Chondrocyte (in vitro differentiated cells): ENCODE measurements at regions not wholly inside any gene's neighbourhood (a gene's known extent, or its start where the extent isn't known, plus 50 kb on each side); places are given as distances from the start of the nearest gene placed in this dataset.

ENCODE experiments used
- DNase-seq: peaks from one replicate; pipeline ENCODE4 v3.0.0; 2021; ENCODE audit warnings: mixed read lengths, low spot score
- H3K27ac Mint-ChIP-seq: one replicate; pipeline ENCODE4 v1.8.0; 2021; ENCODE audit warnings: mild to moderate bottlenecking, moderate library complexity, mixed read lengths; ENCODE audit not compliant: unreplicated experiment
- H3K27me3 Mint-ChIP-seq: 2 replicates; pipeline ENCODE4 v1.8.0; 2021; ENCODE audit warnings: low read depth, mixed read lengths
- H3K36me3 Mint-ChIP-seq: 2 replicates; pipeline ENCODE4 v1.8.0; 2021; ENCODE audit warnings: low read depth, mixed read lengths
- H3K4me1 Mint-ChIP-seq: 2 replicates; pipeline ENCODE4 v1.8.0; 2021; ENCODE audit warnings: low read depth, mild to moderate bottlenecking, mixed read lengths
- H3K4me3 Mint-ChIP-seq: one replicate; pipeline ENCODE4 v1.8.0; 2021; ENCODE audit warnings: mild to moderate bottlenecking, moderate library complexity, mixed read lengths; ENCODE audit not compliant: unreplicated experiment
- H3K9me3 Mint-ChIP-seq: 2 replicates; pipeline ENCODE4 v1.8.0; 2021; ENCODE audit warnings: low read depth, mixed read lengths
- TF ChIP-seq, protein P1 (sequence below): fragments of 200-600 bp; sonication (generic); IDR thresholded peaks from 2 replicates; pipeline ENCODE4 v1.5.0; 2021; ENCODE audit warnings: antibody characterized with exemption, mild to moderate bottlenecking, moderate library complexity

DNA sequence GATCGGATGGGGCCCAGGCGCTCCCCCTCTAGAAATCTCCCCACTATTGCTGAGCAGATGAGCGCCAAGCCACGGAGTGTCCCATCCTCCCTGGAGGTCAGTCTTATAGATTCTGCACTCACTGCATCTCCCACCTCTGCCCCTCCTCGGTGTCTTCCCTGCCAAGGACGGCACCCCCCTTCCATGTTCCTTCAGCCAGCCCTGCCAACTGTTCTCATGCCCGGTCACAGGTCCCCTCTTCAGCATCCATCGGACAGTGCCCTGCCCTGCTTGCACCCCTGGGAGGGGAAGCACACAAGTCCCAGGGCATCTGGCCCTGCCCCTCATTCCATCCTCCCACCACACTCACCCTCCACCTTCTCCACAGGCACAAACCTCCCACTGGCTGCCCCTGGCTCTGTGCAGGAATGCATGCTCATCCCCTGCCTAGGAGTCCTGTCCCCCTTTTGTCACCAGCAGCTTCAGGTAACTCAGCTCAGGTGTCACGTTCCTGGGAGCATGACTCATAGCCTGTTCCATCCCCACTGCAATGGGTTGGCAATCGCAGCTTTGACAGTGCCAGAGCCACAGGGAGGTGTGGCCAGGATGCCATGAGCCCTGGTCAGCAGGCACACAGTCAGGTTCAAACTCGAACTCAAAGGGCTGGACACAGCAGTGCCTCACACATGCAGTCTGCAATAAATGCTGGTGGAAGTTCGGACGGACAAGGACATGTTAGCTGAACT, 234.7 kb upstream of the TCERG1L start:
- no peak for DNase-seq
- TF ChIP-seq, protein P1, sequence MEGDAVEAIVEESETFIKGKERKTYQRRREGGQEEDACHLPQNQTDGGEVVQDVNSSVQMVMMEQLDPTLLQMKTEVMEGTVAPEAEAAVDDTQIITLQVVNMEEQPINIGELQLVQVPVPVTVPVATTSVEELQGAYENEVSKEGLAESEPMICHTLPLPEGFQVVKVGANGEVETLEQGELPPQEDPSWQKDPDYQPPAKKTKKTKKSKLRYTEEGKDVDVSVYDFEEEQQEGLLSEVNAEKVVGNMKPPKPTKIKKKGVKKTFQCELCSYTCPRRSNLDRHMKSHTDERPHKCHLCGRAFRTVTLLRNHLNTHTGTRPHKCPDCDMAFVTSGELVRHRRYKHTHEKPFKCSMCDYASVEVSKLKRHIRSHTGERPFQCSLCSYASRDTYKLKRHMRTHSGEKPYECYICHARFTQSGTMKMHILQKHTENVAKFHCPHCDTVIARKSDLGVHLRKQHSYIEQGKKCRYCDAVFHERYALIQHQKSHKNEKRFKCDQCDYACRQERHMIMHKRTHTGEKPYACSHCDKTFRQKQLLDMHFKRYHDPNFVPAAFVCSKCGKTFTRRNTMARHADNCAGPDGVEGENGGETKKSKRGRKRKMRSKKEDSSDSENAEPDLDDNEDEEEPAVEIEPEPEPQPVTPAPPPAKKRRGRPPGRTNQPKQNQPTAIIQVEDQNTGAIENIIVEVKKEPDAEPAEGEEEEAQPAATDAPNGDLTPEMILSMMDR = no peak
- no peaks in the 10 kb centered on the region for H3K36me3 Mint-ChIP-seq
- peaks cover 4% of the 10 kb centered on the region for H3K9me3 Mint-ChIP-seq
- H3K27me3 Mint-ChIP-seq = no peaks in the 10 kb centered on the region
- no peak overlapping the region for H3K27ac Mint-ChIP-seq
- no peak overlapping the region for H3K4me3 Mint-ChIP-seq
- no peaks in the 10 kb centered on the region for H3K4me1 Mint-ChIP-seq

GRCh38 chr10:131547129-131547799, 235.7 kb upstream of the TCERG1L start:
- DNase-seq = no peak
- no peaks in the 10 kb centered on the region for H3K4me1 Mint-ChIP-seq
- H3K27me3 Mint-ChIP-seq = no peaks in the 10 kb centered on the region
- H3K27ac Mint-ChIP-seq = no peak overlapping the region
- no peaks in the 10 kb centered on the region for H3K9me3 Mint-ChIP-seq
- no peak overlapping the region for H3K4me3 Mint-ChIP-seq
- no peaks in the 10 kb centered on the region for H3K36me3 Mint-ChIP-seq
- TF ChIP-seq, protein P1 = no peak

DNA sequence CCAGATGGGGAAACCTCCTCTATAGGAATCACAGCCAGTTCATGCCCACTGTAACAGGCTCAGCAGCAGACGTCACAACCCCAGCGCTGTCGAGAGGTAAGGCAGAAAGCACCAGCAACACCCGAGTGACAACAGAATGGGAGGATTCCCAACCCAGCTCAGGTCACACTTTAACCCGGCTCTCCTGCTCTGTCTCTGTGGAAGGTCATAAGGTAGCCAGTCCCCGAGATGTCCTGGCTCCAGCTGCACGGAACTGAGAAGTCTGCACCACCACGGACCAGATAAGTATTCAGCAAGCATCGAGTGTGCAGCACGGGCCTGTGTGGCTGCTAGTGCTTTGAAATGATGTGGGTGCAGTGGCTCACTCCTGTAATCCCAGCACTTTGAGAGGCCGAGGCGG, 236.7 kb upstream of the TCERG1L start:
- H3K4me3 Mint-ChIP-seq = no peak overlapping the region
- DNase-seq = no peak
- no peak overlapping the region for H3K27ac Mint-ChIP-seq
- peaks cover 4% of the 10 kb centered on the region for H3K9me3 Mint-ChIP-seq
- H3K27me3 Mint-ChIP-seq = no peaks in the 10 kb centered on the region
- H3K36me3 Mint-ChIP-seq = no peaks in the 10 kb centered on the region
- TF ChIP-seq, protein P1 = no peak
- no peaks in the 10 kb centered on the region for H3K4me1 Mint-ChIP-seq

DNA sequence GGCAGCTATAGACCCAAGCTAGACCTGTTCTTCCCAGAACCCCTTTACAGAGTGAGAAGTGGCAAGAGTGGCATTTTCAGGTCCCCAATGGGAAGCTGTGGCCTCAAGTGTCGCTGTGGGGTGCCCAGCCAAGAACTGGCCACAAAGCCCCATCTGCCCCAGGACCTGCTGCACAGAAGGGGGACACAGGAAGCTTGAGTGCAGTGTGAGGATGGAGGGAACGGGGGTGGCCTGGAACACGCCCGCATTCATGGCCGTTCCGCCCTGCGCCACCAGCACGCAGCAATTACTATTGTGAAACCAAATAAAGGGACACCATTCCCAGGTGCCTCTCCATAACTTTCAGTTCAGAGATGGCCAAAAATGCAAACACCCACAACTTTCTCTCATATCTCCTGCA, 237.6 kb upstream of the TCERG1L start:
- Mint-ChIP-seq H3K4me3 (no peak overlapping the region), H3K4me1 (no peaks in the 10 kb centered on the region), H3K27me3 (no peaks in the 10 kb centered on the region), H3K36me3 (no peaks in the 10 kb centered on the region), H3K27ac (no peak overlapping the region), H3K9me3 (peaks cover 4% of the 10 kb centered on the region)
- TF ChIP-seq, protein P1 = no peak
- DNase-seq = no peak

- no peak overlapping the region for H3K4me3 Mint-ChIP-seq
- H3K27ac Mint-ChIP-seq = no peak overlapping the region
- H3K36me3 Mint-ChIP-seq = no peaks in the 10 kb centered on the region
- H3K4me1 Mint-ChIP-seq = no peaks in the 10 kb centered on the region
- no peak for DNase-seq
- no peaks in the 10 kb centered on the region for H3K27me3 Mint-ChIP-seq
- peaks cover 4% of the 10 kb centered on the region for H3K9me3 Mint-ChIP-seq
- TF ChIP-seq, protein P1 = no peak
Measured at GRCh38 chr10:131553121-131553520, 241.6 kb upstream of the TCERG1L start.
